Ovary (tissue), 7 donors: ENCODE measurements at regions not wholly inside any gene's neighbourhood (a gene's known extent, or its start where the extent isn't known, plus 50 kb on each side); places are given as distances from the start of the nearest gene placed in this dataset.
"Not testable (repeated sequence)": the region's sequence is repeated elsewhere in the genome, so short reads cannot be mapped to it uniquely, and the experiment has no call there.

Experiments
- DNase-seq, 5 donors: peaks; one replicate each; pipeline ENCODE4 v3.0.0-alpha.2; 2019 to 2020
- H3K27ac ChIP-seq, 2 donors: fragments of 200-600 bp; one replicate each; pipeline versions ENCODE4 v1.5.1 to v1.8.0; 2019 to 2022
- H3K27me3 ChIP-seq: fragments of 200-600 bp; one replicate; pipeline ENCODE4 v1.8.0; 2022
- H3K36me3 ChIP-seq: fragments of 200-600 bp; sonication (generic); one replicate; pipeline ENCODE4 v1.5.1; 2019
- H3K4me1 ChIP-seq: one replicate; pipeline ENCODE4 v1.8.1; 2013; ENCODE audit warnings: mild to moderate bottlenecking, moderate library complexity; ENCODE audit not compliant: insufficient read depth
- H3K4me3 ChIP-seq: fragments of 200-600 bp; sonication (generic); one replicate; pipeline ENCODE4 v1.5.1; 2017
- H3K9me3 ChIP-seq, 2 donors: fragments of 200-600 bp in 1 of 2; sonication (generic) in 1 of 2; one replicate each; pipeline versions ENCODE4 v1.5.1 to v1.8.1; 2013 to 2019; ENCODE audit warnings: mild to moderate bottlenecking in 1 of 2, moderate library complexity in 1 of 2
- EP300 ChIP-seq: sonication (generic); formaldehyde crosslinking; IDR thresholded peaks from one replicate; pipeline ENCODE4 v1.6.1; 2017; ENCODE audit warnings: antibody characterized with exemption
- POLR2A ChIP-seq: fragments of 450-650 bp; IDR thresholded peaks from one replicate; pipeline ENCODE4 v1.6.1; 2017; ENCODE audit warnings: antibody characterized with exemption, mild to moderate bottlenecking, moderate library complexity
- WGBS, 3 donors: extraction: QIAGEN DNeasy Blood & Tissue Kit in 1 of 3; methylation state at CpG; one replicate each; pipeline versions ENCODE4 v1.1.5 to v1.1.7; 2013 to 2017; 5-methylcytosine and 5-hydroxymethylcytosine counted together
- intact Hi-C, 4 donors: fragments of 100-400 bp; cut with DNase I; formaldehyde crosslinking; loops; one replicate each; pipeline versions ENCODE4 v1.11.0 to v1.15.1; 2022 to 2023
- TF ChIP-seq, protein P1 (sequence below), 3 donors: fragments of 450-650 bp in 2 of 3; fragments of 200-600 bp in 1 of 3; IDR thresholded peaks; one replicate each; pipeline versions ENCODE4 v1.5.1 to v1.8.0; 2016 to 2022; ENCODE audit warnings: antibody characterized with exemption in 3 of 3, mild to moderate bottlenecking in 1 of 3
- donor health status: DM: no; HTN: no; CAD: no; lungs with moderate emphysema.
- donor health status: DM: no; HTN: no; CAD: no.
- donor health status: Bipolar disorder and iron deficiency.
- donor health status: DM: no; HTN: no; CAD: no.
- donor health status: DM: yes; HTN: yes; CAD: no.

DNA sequence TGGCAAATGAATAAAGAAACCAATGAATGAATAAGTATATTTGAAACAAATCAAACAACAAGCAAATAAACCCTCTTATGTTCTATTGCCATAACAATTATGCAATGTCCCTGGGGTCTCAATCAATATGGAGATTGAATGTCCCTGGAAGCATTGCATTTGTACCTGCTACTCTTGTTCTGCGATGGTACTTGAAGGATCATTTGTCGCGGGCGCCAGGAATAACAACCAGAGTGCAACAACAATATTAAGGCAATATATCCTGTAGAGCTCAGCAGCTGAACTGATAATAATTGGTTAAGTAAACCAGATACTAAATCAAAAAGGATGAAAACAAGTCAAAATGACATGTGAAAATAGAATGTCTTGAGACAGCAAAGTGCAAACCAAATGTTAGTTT lies 1001.9 kb upstream of the NUDT12 start:
- no peak for DNase-seq
- Histone ChIP-seq H3K9me3 (no peaks in the 10 kb centered on the region), H3K36me3 (no peaks in the 10 kb centered on the region), H3K4me1 (no peaks in the 10 kb centered on the region), H3K27me3 (no peaks in the 10 kb centered on the region), H3K4me3 (no peak overlapping the region), H3K27ac (no peak overlapping the region)
- 89 to 96% (median 91%) methylated on average over 4 of the region's 4 CpGs for WGBS, 3 donors
- TF ChIP-seq POLR2A (no peak), EP300 (no peak)
- TF ChIP-seq, protein P1, sequence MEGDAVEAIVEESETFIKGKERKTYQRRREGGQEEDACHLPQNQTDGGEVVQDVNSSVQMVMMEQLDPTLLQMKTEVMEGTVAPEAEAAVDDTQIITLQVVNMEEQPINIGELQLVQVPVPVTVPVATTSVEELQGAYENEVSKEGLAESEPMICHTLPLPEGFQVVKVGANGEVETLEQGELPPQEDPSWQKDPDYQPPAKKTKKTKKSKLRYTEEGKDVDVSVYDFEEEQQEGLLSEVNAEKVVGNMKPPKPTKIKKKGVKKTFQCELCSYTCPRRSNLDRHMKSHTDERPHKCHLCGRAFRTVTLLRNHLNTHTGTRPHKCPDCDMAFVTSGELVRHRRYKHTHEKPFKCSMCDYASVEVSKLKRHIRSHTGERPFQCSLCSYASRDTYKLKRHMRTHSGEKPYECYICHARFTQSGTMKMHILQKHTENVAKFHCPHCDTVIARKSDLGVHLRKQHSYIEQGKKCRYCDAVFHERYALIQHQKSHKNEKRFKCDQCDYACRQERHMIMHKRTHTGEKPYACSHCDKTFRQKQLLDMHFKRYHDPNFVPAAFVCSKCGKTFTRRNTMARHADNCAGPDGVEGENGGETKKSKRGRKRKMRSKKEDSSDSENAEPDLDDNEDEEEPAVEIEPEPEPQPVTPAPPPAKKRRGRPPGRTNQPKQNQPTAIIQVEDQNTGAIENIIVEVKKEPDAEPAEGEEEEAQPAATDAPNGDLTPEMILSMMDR (IDR thresholded peaks at IDR 0.05) = no peak
- intact Hi-C loops = no loop called here

DNA sequence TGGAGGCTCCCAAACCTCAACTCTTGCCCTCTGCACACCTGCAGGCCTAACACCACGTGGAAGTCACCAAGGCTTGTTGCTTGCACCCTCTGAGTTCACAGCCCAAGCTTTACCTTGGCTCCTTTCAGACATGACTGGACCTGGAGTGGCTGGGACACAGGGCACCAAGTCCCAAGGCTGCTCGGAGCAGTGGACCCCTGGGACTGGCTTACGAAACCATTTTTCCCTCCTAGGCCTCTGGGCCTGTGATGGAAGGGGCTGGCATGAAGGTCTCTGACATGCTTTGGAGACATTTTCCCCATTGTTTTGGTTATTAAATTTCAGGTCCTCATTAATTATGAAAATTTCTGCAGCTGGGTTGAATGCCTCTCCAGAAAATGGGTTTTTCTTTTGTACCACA lies 994.4 kb upstream of the NUDT12 start:
- TF ChIP-seq EP300 (no peak), POLR2A (no peak)
- TF ChIP-seq, protein P1 (IDR thresholded peaks at IDR 0.05) = no peak
- intact Hi-C loops = no loop called here
- no peaks in the 10 kb centered on the region for H3K27me3 ChIP-seq
- H3K27ac ChIP-seq = no peak overlapping the region
- H3K4me3 ChIP-seq = no peak overlapping the region
- H3K36me3 ChIP-seq = no peaks in the 10 kb centered on the region
- no peaks in the 10 kb centered on the region for H3K4me1 ChIP-seq
- 77 to 90% (median 86%) methylated on average over 3 of the region's 3 CpGs for WGBS, 3 donors
- no peak for DNase-seq
- no peaks in the 10 kb centered on the region for H3K9me3 ChIP-seq

DNA sequence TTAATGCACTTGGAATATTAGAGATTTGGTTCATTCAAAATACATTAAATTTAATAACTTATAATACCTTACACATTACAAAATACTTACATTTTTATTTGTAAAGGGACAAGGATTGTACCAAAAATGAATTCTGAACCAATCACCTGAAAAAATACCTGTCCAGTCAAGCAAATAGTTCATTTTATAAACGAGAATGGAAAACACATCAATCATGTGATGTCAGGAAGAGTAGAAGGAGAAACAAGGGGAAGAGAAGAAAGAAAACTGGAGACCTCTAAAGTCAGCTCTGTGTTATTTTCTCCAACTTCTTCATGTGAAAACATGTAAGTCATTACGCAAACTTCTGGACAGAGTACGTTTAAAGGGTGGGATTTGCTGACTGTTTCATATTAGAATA lies 989.0 kb upstream of the NUDT12 start:
- DNase-seq = no peak
- no peaks in the 10 kb centered on the region for H3K9me3 ChIP-seq
- no peaks in the 10 kb centered on the region for H3K27me3 ChIP-seq
- no peaks in the 10 kb centered on the region for H3K4me1 ChIP-seq
- no peak for TF ChIP-seq EP300
- no peak for TF ChIP-seq POLR2A
- TF ChIP-seq, protein P1 (IDR thresholded peaks at IDR 0.05) = no peak
- 76 to 80% (median 80%) methylated on average over 3 of the region's 3 CpGs for WGBS, 3 donors
- intact Hi-C loops = no loop called here
- no peaks in the 10 kb centered on the region for H3K36me3 ChIP-seq
- H3K27ac ChIP-seq = no peak overlapping the region
- no peak overlapping the region for H3K4me3 ChIP-seq

DNA sequence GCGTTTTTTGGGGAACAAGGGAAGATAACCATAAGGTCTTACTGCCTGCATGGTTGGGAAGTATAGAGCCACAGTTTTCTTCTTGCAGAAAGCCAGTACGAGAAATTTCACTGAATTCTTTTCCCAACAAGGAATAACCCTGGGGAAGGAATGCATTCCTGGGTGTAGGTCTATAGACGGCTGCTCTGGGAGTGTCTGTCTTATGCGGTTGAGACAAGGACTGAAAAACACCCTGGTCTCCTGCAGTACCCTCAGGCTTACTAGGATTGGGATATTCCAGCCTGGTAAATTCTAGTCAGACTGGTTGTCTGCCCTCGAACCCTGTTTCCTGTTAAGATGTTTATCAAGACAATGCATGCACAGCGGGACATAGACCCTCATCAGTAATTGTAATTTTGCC lies 984.3 kb upstream of the NUDT12 start:
- DNase-seq, H3K27ac ChIP-seq, H3K27me3 ChIP-seq, H3K4me1 ChIP-seq, H3K4me3 ChIP-seq, H3K36me3 ChIP-seq, H3K9me3 ChIP-seq, intact Hi-C loops: not testable (repeated sequence)
- 94 to 97% (median 95%) methylated on average over 6 of the region's 6 CpGs for WGBS, 3 donors

DNA sequence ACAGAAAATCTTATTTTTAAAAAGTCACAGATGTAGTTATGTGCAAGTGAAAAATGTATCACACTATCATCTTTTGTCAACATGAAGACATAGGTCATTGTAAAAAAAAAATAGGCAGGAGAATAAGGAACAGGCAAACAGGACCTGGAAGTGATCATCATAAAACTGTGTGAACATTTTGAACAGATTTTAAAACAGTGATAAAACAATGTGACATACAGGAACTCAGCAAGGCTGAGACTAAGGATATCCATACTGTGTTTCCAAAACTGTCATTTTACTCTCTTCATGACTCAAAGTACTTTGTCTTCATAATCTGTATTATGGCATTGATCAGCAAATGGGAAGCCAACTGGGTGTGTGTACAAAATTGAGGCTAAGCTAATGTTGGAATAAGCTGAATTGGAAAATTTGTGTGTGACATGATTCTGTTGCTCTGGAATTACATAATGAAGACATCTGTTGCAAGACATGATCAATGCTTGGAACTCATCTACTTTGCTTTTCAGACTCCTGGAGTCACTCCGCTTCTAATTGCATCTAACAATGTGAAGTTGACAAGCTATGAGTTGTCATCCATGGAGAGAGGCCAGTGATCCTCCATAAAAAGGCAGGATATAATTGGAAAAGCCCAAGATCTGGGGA lies 978.7 kb upstream of the NUDT12 start:
- Histone ChIP-seq H3K9me3 (no peaks in the 10 kb centered on the region), H3K36me3 (no peaks in the 10 kb centered on the region), H3K27ac (peak overlapping the region in 1 of 2 donors; percentile 26), H3K4me1 (peaks cover 3% of the 10 kb centered on the region), H3K4me3 (no peak overlapping the region), H3K27me3 (no peaks in the 10 kb centered on the region)
- TF ChIP-seq, protein P1 (IDR thresholded peaks at IDR 0.05) = no peak
- TF ChIP-seq POLR2A (no peak), EP300 (no peak)
- WGBS, 3 donors = 90 to 97% (median 95%) methylated on average over 1 of the region's 1 CpG
- intact Hi-C loops = no loop called here
- no peak for DNase-seq
